Fibroblast of skin of scalp (primary cell): ENCODE measurements at regions not wholly inside any gene's neighbourhood (a gene's known extent, or its start where the extent isn't known, plus 50 kb on each side); places are given as distances from the start of the nearest gene placed in this dataset.
"Not testable (repeated sequence)": the region's sequence is repeated elsewhere in the genome, so short reads cannot be mapped to it uniquely, and the experiment has no call there.

Experiments used
- DNase-seq: peaks from one replicate; pipeline ENCODE4 v3.0.0-alpha.2; 2013

DNA sequence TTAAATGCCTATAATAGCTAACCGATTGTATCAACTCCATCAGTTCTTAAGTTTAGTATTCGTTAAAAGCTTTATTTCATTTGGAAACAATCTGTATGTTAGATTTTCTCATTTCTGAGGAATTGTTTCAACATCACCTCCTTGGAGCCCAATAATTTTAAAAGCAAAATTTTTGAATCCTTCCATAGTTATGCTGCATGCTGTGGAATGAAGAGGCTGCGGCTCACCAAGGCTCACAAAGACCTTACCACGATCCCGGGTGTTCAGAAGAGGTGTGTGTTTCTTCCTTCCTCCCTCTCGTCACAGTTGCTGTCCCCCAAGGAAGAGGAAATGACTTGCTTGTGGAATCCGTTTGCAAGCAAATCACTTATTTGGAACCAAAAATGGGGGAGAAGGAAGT, 143.8 kb downstream of the FGF1 start:
- DNase-seq, result no peak

DNA sequence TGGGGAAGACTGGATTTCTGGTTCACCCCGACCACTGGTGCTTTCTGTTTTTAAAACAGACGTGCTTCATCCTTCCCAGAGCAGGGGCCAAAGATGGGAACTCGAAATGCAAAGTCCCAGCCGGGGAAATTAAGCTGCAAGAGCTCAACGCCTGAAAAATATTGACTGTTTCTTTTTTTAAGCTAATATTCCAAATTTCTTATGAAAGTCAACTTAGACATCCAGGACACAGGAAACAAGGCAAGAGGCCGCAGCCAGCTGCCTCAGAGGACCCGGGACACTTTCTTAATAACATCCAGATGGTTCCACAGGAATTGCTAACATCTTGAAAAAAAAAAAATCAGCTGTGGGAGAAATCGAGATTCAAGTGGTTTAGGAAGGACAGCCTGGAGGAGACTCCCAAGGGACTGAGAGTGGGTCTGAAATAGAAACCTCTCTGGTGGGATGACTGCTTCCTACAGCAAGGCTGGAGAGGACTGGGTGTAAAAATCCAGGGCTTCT, 144.9 kb downstream of the FGF1 start:
- DNase-seq, result peak; percentile 96

DNA sequence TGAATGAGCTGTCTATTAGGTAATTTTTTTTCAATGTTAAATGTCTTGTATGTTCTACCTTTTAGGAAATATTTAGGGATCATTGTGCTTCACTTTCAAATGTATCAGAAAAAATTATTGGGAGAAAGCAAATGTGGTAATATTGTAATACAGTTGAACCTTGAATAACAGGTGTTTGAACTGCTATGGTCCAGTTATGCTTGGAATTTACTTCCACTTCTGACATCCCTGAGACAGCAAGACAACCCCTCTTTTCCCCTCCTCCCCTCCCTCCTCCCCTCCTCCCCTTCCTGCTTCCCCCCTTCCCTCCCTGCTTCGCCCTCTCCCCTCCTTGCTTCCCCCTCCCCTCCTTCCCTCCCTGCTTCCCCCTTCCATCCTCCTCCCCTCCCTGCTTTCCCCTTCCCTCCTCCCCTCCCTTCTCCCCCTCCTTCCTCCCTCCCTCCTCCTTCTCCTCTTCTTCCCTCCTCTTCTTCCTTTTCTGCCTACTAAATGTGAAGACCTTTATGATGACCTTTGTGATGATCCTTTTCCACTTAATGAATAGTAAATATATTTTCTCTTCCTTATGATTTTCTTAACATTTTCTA, 146.6 kb downstream of the FGF1 start:
- no peak for DNase-seq

DNA sequence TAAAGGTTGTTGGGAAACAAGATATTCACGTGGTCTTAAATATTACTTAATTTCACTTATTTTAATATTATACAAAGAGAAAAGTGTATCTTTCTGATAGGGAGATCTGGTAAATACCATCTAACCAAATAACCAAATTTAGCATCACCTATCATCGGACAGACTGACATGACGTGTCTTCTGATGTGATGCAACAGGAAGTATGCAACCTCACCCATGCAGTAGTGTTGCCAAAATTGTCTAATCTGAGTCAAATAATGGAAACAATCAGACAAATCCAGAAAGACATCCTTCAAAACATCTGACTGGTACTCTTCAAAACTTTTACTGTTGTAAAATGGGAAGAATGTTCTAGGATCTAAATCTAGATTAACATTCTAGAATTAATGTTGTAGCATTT, 148.0 kb downstream of the FGF1 start:
- no peak for DNase-seq

DNA sequence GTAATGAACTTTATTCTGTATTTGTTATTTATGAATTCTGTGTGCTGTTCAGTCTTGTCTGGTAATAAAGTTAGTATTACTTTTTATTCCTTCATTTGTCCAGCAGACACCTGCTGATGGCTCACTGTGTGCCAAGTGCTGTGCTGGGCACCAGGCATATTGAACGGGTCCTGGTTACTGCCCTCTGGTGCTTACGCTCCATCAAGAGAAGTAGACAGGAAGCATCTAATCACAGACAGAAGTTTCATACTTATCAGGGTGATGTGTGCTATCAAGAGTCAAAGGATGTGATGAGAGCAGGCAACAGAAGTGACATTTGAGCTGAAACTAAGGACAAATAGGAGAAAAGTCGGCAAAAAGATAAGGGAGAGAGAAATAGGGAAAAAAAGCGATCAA, 153.1 kb downstream of the FGF1 start:
- no peak for DNase-seq

DNA sequence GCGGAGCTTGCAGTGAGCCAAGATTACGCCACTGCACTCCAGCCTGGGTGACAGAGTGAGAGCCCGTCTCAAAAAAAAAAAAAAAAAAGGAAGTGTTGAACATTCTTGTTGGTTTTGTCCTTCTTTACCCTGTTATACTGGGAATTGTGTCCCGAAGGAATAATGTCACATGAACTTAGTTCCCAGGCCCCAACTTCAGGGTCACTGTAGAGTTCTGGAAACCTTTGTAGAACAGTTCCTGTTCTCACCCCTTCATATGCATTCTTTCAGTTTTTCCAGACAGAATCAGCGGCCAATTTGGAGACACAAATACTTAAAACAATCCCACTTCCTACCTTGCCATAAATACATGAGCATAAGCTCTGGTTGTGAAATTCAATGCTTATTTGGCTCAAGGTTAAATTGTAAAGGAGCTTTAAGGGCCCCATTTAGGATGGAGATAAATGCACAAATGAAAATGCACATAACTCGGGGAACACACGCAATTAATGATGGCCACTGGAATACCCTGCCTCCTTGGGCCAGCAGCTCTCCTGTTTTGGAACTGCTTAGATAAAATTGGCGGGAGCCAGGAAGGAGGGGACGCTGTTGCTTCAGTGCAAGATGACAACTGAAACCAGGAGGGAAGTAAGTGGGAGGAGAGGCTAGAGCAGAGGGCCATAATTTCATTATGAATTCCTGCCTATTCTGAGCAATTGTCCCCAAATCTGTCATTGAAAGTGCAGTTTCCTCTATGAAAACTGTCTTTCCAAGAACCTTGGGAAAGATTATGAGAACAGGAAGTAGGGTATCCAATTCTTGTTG, 153.7 kb downstream of the FGF1 start:
- DNase-seq, result no peak

DNA sequence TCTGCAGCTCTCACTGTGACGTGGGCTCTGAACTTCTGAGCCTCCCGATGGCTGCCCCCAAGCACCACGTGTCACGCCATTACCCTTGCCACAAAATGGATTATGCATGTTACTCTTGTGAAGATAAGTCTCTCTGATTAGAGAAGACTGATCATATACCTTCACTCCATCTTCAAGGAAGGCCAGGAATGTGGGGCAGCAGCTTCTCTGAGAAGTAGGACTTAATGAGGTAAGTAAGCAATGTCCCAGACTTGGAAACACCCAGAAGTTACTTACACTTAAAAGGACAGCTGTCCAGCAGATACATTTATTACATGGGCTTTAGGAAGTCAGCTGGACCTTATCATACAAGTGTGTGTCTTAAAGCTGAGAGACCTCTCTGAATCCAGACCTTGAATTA, 155.0 kb downstream of the FGF1 start:
- no peak for DNase-seq

DNA sequence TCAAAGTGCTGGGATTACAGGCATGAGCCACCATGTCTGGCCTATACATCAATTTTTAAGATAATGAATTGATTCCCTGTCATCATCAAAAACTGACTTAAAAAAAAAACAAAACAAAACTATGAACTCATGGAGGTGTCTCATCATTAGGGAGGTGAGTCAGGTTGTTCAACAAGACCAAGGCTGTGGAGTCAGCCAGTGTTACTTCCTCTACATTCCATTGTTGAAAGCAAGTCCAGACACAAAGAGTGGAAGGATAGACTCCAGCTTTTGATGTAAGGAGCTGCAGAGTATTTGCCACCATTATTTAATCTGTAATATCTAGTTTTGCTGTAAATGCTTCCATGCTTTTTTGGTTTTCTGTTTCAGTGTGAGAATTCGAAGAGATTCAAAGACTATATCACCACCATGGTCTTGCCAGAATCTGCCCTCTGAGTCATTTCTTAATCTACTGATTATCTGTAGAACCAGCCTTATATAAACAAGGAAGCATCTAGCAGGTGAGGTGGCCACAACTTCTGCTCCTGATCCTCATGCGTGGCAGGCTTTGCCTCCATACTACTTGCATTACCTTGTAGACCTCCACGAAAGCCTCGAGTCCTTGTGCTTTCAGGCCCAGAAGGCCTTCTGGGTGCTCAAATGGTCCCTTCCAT, 156.1 kb downstream of the FGF1 start:
- peak; percentile 33 for DNase-seq

DNA sequence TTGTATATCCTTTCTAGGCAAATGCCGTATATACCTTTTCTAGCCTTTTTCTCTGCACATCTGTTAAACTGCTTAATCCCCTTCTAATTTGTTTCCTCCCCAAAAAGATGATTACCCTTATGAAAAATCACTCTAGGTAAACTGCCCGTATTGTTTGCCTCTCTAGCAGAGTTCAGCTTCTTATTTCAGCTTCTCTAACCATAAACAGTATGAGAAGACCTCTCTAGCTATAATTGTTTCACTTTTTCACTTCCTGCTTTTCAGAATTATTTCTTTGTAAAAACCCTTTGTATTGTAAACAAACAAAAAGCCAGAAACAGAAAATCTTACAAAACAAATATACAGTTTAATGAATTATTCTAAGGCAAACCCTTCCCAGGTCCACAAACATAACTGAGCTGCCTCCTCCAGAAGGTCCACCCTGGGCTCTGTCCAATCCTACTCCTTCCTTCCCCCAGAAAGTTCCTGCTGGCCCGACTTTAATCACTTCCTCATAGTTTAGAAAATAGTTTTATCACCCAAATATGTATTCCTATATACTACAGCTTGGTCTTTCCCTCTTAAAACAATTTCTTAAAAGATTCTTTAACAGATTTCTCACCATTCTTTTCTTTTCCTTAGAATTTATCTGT, 158.1 kb downstream of the FGF1 start:
- DNase-seq, result peak; percentile 41

DNA sequence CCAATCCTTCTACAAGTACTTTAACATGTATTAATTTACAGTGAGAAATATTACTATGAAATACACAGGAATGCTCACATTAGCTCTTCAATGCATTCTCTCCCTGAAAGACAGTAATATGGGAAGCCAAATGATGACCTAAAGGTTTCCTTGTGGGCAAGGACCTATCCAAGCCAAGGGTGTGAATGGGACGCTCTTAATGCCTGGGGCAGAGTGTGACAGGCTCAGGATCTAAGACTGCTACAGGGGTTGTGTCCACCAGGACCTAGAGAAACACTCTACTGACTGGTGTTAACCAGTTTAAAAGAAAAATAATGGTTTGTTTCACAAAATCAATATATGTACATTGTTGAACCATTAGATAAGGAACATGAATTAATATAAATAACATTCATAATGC, 158.7 kb downstream of the FGF1 start:
- no peak for DNase-seq

DNA sequence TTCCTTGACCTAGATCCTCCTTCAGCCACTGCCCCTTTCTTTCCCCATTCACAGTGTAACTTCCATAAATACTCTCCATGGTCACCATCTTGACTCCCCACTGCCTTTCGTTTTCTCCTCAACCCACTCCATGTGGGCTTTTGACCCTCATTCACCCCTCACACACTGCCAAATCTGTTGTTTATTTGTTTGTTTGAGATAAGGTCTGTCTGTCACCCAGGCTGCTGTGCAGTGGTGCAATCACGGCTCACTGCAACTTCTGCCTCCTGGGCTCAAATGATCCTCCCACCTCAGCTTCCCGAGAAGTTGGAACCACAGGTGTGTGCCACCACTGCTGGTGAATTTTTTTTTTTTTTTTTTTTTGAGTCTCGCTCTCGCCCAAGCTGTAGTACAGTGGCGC, 162.9 kb downstream of the FGF1 start:
- no peak for DNase-seq

DNA sequence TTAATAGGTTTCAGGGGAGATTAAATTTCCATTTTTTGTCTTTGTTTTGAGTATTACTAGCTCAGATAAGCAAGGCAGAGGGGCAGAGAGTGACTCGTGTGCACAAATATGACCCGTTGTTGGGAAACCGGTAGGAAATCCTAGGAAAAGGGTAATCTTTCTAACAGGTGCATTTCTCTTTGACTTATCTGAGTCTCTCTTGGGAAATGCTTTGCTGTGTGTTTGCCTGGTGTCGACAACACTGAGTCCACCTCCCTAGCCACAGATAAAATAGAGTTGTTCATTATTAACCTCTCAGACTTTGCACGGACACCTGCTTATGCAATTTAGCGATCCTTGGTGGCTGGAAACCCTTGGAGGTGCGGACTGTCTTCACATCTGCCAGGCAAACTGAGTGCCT, 164.2 kb downstream of the FGF1 start:
- DNase-seq, result no peak

DNA sequence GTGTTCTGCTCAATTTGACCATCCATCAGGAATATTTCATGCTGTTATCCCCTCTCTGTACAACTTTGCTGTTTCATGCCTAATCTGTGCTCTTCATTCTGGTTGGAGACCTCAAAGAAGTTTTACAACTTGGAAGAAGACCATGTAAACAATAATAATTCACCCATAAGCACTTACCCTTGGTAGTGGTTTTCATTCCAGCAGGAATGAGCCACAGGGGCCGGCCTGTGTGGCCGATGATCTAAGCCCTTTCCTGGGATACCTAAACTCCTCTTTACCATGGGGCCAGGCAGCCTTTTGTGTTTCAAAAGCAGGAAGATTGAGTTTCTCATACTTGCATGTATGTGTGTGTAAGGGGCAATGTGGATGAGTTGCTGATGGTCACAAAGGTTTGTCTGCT, 165.0 kb downstream of the FGF1 start:
- no peak for DNase-seq

DNA sequence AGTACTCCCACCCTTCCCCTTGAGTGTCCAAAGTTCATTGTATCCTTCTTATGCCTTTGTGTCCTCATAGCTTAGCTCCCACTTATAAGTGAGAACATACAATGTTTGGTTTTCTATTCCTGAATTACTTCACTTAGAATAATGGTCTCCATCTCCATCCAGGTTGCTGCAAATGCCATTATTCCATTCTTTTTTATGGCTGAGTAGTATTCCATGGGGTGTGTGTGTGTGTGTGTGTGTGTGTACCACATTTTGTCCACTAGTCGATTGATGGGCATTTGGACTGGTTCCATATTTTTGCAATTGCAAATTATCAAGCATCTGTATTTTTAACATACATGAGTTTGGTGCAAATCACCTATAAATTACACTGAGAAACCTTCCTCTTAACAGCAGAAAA, 166.0 kb downstream of the FGF1 start:
- not testable (repeated sequence) for DNase-seq

DNA sequence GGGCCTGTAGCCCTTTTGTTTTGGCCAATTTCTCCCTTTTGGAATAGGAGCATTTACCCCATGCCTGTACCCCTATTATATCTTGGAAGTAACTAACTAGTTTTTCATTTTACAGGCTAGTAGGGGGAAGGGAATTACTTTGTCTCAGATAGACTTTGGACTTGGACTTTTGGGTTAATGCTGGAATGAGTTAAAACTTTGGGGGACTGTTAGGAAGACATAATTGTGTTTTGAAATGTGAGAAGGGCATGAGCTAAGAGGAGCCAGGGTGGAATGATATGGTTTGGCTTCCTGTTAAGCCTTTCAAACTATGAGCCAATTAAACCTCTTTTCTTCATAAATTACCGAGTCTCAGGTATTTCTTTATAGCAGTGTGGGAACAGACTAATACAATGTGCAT, 168.1 kb downstream of the FGF1 start:
- DNase-seq, result no peak

DNA sequence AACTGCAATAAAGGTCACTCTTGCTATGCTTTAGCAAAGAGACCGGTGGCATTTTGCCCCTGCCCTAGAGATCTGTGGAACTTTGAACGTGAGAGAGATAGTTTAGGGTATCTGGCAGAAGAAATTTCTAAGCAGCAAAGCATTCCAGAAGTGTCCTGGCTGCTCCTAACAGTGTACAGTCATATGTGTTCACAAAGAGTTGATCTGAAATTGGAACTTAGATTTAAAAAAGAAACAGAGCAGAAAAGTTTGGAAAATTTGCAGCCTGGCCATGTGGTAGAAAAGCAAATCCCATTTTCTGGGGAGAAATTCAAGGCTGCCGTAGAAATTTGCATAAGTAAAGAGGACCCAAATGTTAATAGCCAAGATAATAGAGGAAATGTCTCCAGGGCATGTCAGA, 169.2 kb downstream of the FGF1 start:
- no peak for DNase-seq

DNA sequence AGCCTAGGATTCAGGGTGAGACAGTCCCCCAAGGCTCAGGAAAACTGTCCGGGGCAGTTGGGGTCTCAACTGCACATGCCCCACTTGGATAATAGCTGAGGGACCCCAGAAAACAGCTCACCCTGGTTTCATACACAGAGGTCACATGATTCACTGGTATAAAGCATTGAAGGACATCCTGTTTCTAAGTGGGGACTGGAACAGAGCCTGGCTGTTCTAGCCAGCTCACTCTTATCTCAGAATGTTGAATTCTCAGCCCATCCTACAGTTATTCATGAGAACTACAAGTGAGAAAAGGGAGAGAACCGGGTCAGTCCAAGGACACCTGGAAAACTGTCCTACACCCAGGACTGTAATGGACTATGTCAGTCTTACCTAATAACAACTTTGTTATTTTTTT, 170.9 kb downstream of the FGF1 start:
- no peak for DNase-seq

DNA sequence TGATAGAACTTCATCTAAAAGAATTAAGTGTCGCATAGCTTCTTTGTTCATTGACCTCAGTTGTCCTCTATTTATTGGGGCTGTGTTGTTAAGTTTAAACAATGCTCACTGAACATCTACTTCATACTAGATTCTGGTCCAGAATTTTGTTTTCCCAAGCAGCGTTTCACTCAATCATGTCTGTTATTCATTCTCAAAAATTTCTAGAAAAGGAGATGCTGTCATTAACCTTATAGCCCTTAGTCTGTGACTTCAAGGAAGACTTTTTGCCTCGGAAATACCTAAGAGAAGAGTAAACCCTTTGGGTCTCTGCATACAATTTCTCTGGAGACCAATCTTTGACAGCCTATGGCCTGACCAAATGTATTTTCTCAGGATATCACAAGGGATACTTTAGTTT, 171.7 kb downstream of the FGF1 start:
- no peak for DNase-seq

DNA sequence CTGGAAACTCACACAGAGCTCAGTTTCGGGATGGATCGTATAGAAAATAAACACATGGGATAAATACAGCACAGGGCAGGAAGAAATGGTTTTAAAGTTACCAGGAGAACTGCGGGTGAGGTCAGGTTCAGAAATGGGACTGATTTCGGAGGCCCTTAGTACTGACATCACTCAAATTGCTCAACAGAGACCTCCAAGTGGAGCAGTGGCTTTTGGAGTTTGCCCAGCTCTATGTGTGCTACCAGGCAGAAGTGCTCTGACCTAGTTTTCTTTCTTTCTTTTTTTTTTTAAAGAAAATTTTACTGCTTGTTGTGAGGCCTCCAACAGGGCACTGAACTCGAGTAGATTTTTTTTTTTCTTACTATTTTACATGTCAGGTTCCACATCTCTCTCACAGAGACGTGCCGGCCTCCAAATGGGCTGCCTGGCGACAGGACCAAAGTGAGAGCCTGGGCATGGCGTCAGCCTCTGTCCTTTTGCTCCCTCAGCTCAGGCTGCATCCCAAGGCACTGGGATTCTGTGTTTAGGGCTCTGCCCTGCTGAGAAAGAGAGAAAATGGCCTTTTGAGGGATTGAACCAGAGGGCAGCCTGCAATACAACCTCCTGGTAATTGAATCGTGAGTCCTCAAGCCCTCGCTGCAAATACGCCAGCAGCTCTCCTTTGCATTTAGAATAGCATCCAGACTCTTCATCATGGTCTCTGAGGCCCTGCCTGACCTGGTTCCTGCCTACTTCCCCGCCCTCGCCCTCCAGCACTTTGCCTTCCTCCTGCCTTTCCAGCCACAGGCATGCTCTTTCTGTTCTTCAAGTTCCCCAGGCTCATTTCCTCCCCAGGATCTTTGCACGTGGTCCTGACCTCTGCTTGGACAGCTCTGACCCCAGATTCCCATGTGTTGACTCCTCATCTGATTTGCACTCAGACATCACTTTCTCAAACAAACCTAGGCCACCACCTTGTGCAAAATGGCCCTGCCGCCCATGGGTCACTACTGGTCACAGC, 173.5 kb downstream of the FGF1 start:
- DNase-seq, result no peak

DNA sequence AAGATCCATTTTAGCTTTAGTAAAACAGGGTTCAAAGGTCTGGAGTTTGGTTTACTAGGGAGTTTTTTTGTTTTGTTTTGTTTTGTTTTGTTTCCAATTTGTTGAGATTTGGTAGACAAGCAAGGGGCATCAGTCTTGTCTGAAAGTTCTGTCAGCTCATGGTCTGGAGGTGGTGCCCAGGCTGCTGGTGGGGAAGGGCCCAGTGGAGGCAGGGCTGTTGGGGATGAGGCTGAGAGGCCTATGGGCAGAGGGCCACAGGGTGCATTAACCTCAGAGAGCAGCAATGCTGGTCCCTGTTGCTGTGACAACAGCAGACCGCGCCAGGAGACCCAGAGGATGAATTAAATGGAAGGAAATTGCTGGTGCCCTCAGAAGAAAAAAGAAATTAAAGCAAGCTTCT, 174.5 kb downstream of the FGF1 start:
- DNase-seq, result no peak

DNA sequence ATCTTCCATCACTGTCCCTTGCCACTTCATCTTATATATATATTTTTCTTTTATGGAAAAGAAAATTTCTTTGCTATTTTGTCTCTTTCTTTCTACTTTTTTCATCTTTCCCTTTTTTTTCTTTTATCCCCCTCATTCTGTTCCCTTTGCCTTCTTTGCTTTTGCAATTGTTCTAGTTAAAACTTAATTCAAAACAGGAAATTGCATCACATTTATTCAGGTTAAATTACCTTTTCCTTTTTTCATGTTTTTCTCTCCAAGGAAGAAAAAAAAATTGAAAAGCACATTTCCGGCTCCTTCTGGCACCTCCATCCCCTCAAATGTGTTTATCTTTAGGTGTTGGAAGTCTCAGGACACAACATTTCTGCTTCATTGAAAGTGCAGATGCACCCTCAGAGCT, 176.9 kb downstream of the FGF1 start:
- no peak for DNase-seq

DNA sequence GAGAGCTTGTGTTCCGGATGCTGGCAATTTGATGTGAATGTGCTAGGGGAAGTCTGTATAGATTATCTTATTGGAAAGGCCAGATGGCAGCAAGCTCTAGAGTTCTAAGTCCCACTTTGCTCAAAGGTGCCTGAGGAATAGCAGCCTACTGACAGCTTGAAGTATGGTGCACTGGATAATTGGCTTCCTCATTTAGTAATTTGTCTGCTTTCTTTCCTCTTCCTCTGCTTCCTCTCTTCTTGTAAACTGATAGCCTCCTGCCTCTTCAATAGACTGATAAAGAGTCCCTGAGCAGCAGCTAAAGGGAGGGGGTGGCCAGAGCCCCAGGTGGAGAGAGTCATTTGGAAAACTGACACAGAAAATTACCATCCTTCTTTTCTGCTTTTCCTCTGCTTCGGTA, 177.3 kb downstream of the FGF1 start:
- no peak for DNase-seq
